HEK293 (cell line): ENCODE measurements at regions not wholly inside any gene's neighbourhood (a gene's known extent, or its start where the extent isn't known, plus 50 kb on each side); places are given as distances from the start of the nearest gene placed in this dataset.

Source experiments
- CTCF ChIA-PET: fragments of 350-600 bp; formaldehyde crosslinking; extraction: SDS; loops from one replicate; lab custom pipeline; 2021; ENCODE audit warnings: antibody characterized with exemption; lab: Yijun Ruan, JAX
- POLR2A ChIA-PET: fragments of 300-600 bp; formaldehyde crosslinking; extraction: SDS; loops from one replicate; lab custom pipeline; 2020; ENCODE audit warnings: antibody characterized with exemption, inconsistent platforms; lab: Yijun Ruan, JAX
- H3K27ac ChIP-seq: fragments of 200-500 bp; sonication (Bioruptor generic); 2 replicates; pipeline ENCODE4 v1.5.1; 2014; ENCODE audit warnings: low read depth, low read length, control low read depth, inconsistent platforms; ENCODE audit errors: extremely low read depth
- H3K36me3 ChIP-seq, 2 experiments: fragments of 200-500 bp in 1 of 2; sonication (Bioruptor generic) in 1 of 2; 1 replicate in 1 of 2; 2 replicates in 1 of 2; pipeline ENCODE4 v1.5.1; 2014 to 2017; ENCODE audit warnings: inconsistent platforms in 2 of 2, low read length in 2 of 2; ENCODE audit not compliant: control insufficient read depth in 2 of 2, insufficient read depth in 1 of 2
- H3K4me1 ChIP-seq: fragments of 200-500 bp; sonication (Bioruptor generic); 2 replicates; pipeline ENCODE4 v1.5.1; 2014; ENCODE audit warnings: mild to moderate bottlenecking, low read length, inconsistent platforms; ENCODE audit not compliant: control insufficient read depth, insufficient read depth
- H3K4me3 ChIP-seq: 2 replicates; pipeline ENCODE4 v1.5.1; 2011; ENCODE audit warnings: low read depth, mild to moderate bottlenecking, control low read depth, low read length, moderate library complexity
- H3K9me3 ChIP-seq: fragments of 200-500 bp; sonication (Bioruptor generic); 2 replicates; pipeline ENCODE4 v1.5.1; 2014; ENCODE audit warnings: low read depth, low read length, inconsistent platforms; ENCODE audit not compliant: control insufficient read depth, insufficient read depth
- IKZF3 ChIP-seq: fragments of 450-650 bp; IDR thresholded peaks from 2 replicates; pipeline ENCODE4 v1.5.0; 2018; ENCODE audit warnings: missing biosample characterization, mild to moderate bottlenecking, missing genetic modification characterization, moderate library complexity
- REST ChIP-seq: fragments of 450-650 bp; formaldehyde crosslinking; IDR thresholded peaks from 2 replicates; pipeline ENCODE4 v1.5.1; 2016; ENCODE audit warnings: missing biosample characterization, missing genetic modification characterization
- ZBTB17 ChIP-seq: fragments of 450-650 bp; formaldehyde crosslinking; IDR thresholded peaks from 2 replicates; pipeline ENCODE4 v1.5.1; 2016; ENCODE audit warnings: missing biosample characterization, missing genetic modification characterization
- ZBTB44 ChIP-seq: fragments of 450-650 bp; IDR thresholded peaks from 2 replicates; pipeline ENCODE4 v1.5.1; 2018; ENCODE audit warnings: missing biosample characterization, mild to moderate bottlenecking, missing genetic modification characterization
- ZFP41 ChIP-seq: fragments of 450-650 bp; formaldehyde crosslinking; IDR thresholded peaks from 2 replicates; pipeline ENCODE4 v1.5.1; 2016; ENCODE audit warnings: missing biosample characterization, missing genetic modification characterization, borderline replicate concordance
- ZNF133 ChIP-seq: fragments of 450-650 bp; formaldehyde crosslinking; IDR thresholded peaks from 2 replicates; pipeline ENCODE4 v1.5.1; 2016; ENCODE audit warnings: missing biosample characterization, missing genetic modification characterization
- ZNF148 ChIP-seq: fragments of 450-650 bp; formaldehyde crosslinking; IDR thresholded peaks from 2 replicates; pipeline ENCODE4 v1.5.0; 2017; ENCODE audit warnings: missing biosample characterization, missing genetic modification characterization, borderline replicate concordance
- ZNF157 ChIP-seq: fragments of 450-650 bp; formaldehyde crosslinking; IDR thresholded peaks from 2 replicates; pipeline ENCODE4 v1.5.1; 2016; ENCODE audit warnings: missing biosample characterization, missing genetic modification characterization
- ZNF18 ChIP-seq: fragments of 450-650 bp; formaldehyde crosslinking; IDR thresholded peaks from 2 replicates; pipeline ENCODE4 v1.5.1; 2016; ENCODE audit warnings: missing biosample characterization, missing genetic modification characterization
- ZNF184 ChIP-seq: fragments of 450-650 bp; IDR thresholded peaks from 2 replicates; pipeline ENCODE4 v1.5.1; 2018; ENCODE audit warnings: missing biosample characterization, mild to moderate bottlenecking, missing genetic modification characterization
- ZNF211 ChIP-seq: fragments of 450-650 bp; formaldehyde crosslinking; IDR thresholded peaks from 2 replicates; pipeline ENCODE4 v1.5.1; 2016; ENCODE audit warnings: low read depth, missing biosample characterization, missing genetic modification characterization
- ZNF223 ChIP-seq: fragments of 450-650 bp; formaldehyde crosslinking; IDR thresholded peaks from 2 replicates; pipeline ENCODE4 v1.5.1; 2016; ENCODE audit warnings: missing biosample characterization, missing genetic modification characterization
- ZNF513 ChIP-seq: fragments of 450-650 bp; IDR thresholded peaks from 2 replicates; pipeline ENCODE4 v1.5.1; 2018; ENCODE audit warnings: missing biosample characterization, missing genetic modification characterization
- ZNF600 ChIP-seq: fragments of 450-650 bp; formaldehyde crosslinking; IDR thresholded peaks from 2 replicates; pipeline ENCODE4 v1.5.1; 2016; ENCODE audit warnings: missing biosample characterization, missing genetic modification characterization
- ZSCAN16 ChIP-seq: fragments of 450-650 bp; formaldehyde crosslinking; IDR thresholded peaks from 2 replicates; pipeline ENCODE4 v1.5.1; 2016; ENCODE audit warnings: missing biosample characterization, missing genetic modification characterization

- H3K4me1 ChIP-seq, result peaks cover 3% of the 10 kb centered on the region; the same call in 1 of the 2 replicates
- ChIA-PET POLR2A (no interaction called here), CTCF (no interaction called here)
- TF ChIP-seq ZFP41 (no peak), ZBTB17 (peak; percentile 43)
- H3K4me3 ChIP-seq, result no peak overlapping the region
- no peaks in the 10 kb centered on the region for H3K36me3 ChIP-seq
- no peak overlapping the region for H3K27ac ChIP-seq
- H3K9me3 ChIP-seq, result no peaks in the 10 kb centered on the region
Measured at GRCh38 chr17:5832886-5833285, 237.3 kb upstream of the WSCD1 start.

GRCh38 chr17:5837055-5837491 lies 233.1 kb upstream of the WSCD1 start:
- no peak for TF ChIP-seq IKZF3 (tag by site-specific recombination)
- no peak for TF ChIP-seq ZNF513
- TF ChIP-seq ZBTB44 (tag by site-specific recombination), result no peak
- TF ChIP-seq ZSCAN16, result no peak
- TF ChIP-seq ZNF133 (tag by site-specific recombination), result no peak
- Histone ChIP-seq H3K4me1 (peaks cover 3% of the 10 kb centered on the region; the same call in 1 of the 2 replicates), H3K4me3 (no peak overlapping the region), H3K9me3 (no peaks in the 10 kb centered on the region), H3K27ac (no peak overlapping the region), H3K36me3 (no peaks in the 10 kb centered on the region)
- ChIA-PET CTCF (interaction anchor here (0.7 kb wide), 1 partner anchor 28 kb away, joined by 3 read pairs; no protein-coding TSS in a partner anchor), POLR2A (no interaction called here)

- H3K27ac ChIP-seq, result no peak overlapping the region
- POLR2A ChIA-PET, result no interaction called here
- TF ChIP-seq ZNF148 (no peak), ZNF18 (no peak), ZNF157 (tag by site-specific recombination) (no peak), ZNF211 (tag by site-specific recombination) (no peak), ZNF184 (tag by site-specific recombination) (no peak), REST (tag by site-specific recombination) (no peak), ZNF223 (no peak), ZNF600 (tag by site-specific recombination) (no peak)
- H3K4me1 ChIP-seq, result no peaks in the 10 kb centered on the region
- H3K9me3 ChIP-seq, result no peaks in the 10 kb centered on the region
- H3K36me3 ChIP-seq, result no peaks in the 10 kb centered on the region
- no peak overlapping the region for H3K4me3 ChIP-seq
- CTCF ChIA-PET, result interaction anchor here (0.6 to 0.9 kb wide), 3 partner anchors 11 to 490 kb away, joined by 3 to 8 read pairs (median 5); no protein-coding TSS in a partner anchor
Measured at GRCh38 chr17:5838661-5839300, 231.4 kb upstream of the WSCD1 start.
